Fibroblast of mammary gland (primary cell): ENCODE measurements at regions not wholly inside any gene's neighbourhood (a gene's known extent, or its start where the extent isn't known, plus 50 kb on each side); places are given as distances from the start of the nearest gene placed in this dataset.
A peak's percentile ranks its signal among the peaks of the same experiment; 100 is the strongest.
"Not testable (repeated sequence)": the region's sequence is repeated elsewhere in the genome, so short reads cannot be mapped to it uniquely, and the experiment has no call there.

Experiments used
- DNase-seq: peaks from one replicate; pipeline ENCODE4 v3.0.0-alpha.2; 2010; ENCODE audit warnings: low read depth
- H3K4me3 ChIP-seq: 2 replicates; pipeline ENCODE4 v1.5.1; 2011; ENCODE audit warnings: low read depth, mild to moderate bottlenecking, low read length, moderate library complexity; ENCODE audit not compliant: control insufficient read depth
- TF ChIP-seq, protein P1 (sequence below): conservative IDR thresholded peaks from 2 replicates; pipeline ENCODE4 v1.5.1; 2011; ENCODE audit warnings: low read depth, low read length, inconsistent platforms; ENCODE audit not compliant: control insufficient read depth, insufficient read depth

- no peak for DNase-seq
- TF ChIP-seq, protein P1, sequence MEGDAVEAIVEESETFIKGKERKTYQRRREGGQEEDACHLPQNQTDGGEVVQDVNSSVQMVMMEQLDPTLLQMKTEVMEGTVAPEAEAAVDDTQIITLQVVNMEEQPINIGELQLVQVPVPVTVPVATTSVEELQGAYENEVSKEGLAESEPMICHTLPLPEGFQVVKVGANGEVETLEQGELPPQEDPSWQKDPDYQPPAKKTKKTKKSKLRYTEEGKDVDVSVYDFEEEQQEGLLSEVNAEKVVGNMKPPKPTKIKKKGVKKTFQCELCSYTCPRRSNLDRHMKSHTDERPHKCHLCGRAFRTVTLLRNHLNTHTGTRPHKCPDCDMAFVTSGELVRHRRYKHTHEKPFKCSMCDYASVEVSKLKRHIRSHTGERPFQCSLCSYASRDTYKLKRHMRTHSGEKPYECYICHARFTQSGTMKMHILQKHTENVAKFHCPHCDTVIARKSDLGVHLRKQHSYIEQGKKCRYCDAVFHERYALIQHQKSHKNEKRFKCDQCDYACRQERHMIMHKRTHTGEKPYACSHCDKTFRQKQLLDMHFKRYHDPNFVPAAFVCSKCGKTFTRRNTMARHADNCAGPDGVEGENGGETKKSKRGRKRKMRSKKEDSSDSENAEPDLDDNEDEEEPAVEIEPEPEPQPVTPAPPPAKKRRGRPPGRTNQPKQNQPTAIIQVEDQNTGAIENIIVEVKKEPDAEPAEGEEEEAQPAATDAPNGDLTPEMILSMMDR, result no peak
- H3K4me3 ChIP-seq, result no peak overlapping the region
These were observed 366.2 kb upstream of the ADAMTS5 start for GRCh38 chr21:27333096-27333495.

DNA sequence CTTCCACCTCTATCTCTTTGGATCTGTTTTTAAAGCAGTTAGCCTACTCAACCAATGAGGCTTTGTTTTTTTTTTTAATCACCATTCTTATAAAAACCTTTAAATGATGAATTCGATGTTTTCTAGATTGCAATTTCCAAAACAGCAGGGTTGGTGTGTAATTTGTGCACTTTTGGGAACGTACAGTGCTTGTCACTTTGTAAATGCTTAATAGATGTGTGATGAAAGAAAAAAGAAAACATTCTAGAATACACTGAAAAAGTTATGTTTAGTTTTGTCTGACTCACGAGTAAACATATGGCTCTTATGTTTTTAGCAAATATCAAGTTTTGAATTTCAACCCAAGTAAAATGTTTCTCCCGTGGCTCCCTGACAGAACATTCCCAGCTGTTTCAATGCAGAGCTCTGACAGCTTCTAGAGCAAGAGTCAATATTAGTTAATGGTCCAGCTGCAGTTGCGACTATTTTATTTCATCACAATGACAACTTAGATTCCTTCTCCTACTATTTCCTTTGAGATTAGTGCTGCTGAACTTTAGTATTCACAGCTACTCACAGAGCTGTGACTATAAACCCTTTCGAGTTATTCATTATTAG is 362.5 kb upstream of the ADAMTS5 start:
- peak; percentile 57 for DNase-seq
- no peak overlapping the region for H3K4me3 ChIP-seq
- TF ChIP-seq, protein P1, result no peak

GRCh38 chr21:27326301-27326700 is 359.4 kb upstream of the ADAMTS5 start:
- TF ChIP-seq, protein P1, result no peak
- H3K4me3 ChIP-seq, result no peak overlapping the region
- no peak for DNase-seq

- H3K4me3 ChIP-seq, result no peak overlapping the region
- no peak for DNase-seq
- TF ChIP-seq, protein P1, result no peak
These were observed 356.4 kb upstream of the ADAMTS5 start for GRCh38 chr21:27323331-27323730.

GRCh38 chr21:27321791-27322190 is 354.9 kb upstream of the ADAMTS5 start:
- DNase-seq, result no peak
- no peak overlapping the region for H3K4me3 ChIP-seq
- TF ChIP-seq, protein P1, result no peak

DNA sequence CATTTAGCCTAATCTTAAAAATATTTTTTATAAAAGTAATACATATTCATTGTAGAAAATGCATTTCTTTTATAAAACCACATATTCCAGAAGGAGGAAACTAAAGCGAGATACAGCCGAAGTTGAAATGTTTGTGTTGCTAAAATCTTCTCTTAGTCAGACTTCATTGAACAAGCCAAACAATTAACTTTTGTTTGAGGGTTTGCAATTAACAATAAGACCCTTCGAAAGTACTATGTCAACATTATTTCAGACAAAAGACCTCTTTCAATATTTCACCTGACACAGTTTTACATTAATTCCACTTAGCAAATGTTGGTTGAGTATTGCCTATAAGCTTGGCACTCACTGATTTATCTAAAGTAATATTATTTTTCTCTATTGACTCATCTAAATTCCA is 354.0 kb upstream of the ADAMTS5 start:
- DNase-seq, result no peak
- TF ChIP-seq, protein P1, result no peak

DNA sequence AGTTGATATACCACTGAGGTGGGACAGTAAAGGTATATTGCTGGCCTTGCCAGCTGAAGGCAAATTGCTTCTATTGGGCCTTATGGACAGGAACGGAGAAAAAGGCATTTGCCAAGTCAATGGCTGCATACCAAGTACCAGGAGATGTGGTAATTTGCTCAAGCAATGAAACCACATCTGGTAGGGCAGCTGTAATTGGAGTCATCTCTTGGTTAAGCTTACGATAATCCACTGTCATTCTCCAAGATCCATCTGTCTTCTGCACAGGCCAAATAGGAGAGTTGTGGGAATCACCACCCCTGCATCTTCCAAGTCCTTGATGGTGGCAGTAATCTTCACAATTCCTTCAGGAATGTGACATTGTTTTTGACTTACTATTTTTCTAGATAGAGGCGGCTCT is 350.7 kb upstream of the ADAMTS5 start:
- H3K4me3 ChIP-seq, DNase-seq: not testable (repeated sequence)

More for the DNA sequence above, 354.0 kb upstream of the ADAMTS5 start:
- H3K4me3 ChIP-seq, result no peak overlapping the region

DNA sequence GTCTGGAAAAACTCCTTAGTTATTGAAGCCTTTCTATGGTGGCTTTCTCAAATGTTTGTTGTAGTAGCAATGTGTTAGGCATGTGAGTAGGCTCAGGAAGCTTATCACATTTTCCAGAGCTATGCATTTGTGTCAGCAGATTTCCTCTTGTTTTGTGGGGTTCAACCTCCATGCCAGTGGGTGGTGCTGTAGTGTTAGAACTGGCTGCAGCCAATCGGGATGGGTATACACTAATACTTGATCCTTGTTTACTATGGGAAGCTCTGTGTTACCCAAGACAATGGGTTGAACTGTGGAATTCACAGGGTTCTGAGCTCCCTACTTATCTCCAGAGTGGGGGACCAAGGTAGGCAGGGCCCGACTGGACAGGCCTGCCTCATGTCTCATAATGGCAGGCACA is 348.5 kb upstream of the ADAMTS5 start:
- no peak for DNase-seq
- TF ChIP-seq, protein P1, result no peak
- H3K4me3 ChIP-seq, result no peak overlapping the region
